Brain pericyte (primary cell): ENCODE measurements at regions not wholly inside any gene's neighbourhood (a gene's known extent, or its start where the extent isn't known, plus 50 kb on each side); places are given as distances from the start of the nearest gene placed in this dataset.
"Not testable (repeated sequence)": the region's sequence is repeated elsewhere in the genome, so short reads cannot be mapped to it uniquely, and the experiment has no call there.

Experiments used
- DNase-seq: peaks from one replicate; pipeline ENCODE4 v3.0.0-alpha.2; 2012; ENCODE audit warnings: low read depth, low spot score

DNA sequence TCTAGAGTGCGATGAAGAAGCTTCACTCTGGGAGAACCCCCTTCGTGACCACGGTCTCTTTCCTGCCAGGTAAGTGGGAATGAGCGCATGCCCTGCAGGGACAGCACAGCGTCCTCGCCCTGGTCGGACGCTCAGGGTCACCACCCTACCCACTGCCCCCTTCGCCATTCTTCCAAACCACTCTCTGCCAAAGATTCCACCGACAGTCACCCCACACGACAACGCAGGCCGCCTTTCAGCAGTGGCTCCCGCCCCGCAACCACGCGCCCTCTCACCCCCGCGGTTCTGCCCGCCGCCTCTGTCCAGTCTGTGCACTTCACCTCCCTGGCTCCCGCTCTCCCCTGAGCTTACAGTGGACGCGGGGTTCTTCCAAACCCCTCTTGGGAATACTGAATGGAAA, 82.3 kb upstream of the FCGR1A start:
- not testable (repeated sequence) for DNase-seq

DNA sequence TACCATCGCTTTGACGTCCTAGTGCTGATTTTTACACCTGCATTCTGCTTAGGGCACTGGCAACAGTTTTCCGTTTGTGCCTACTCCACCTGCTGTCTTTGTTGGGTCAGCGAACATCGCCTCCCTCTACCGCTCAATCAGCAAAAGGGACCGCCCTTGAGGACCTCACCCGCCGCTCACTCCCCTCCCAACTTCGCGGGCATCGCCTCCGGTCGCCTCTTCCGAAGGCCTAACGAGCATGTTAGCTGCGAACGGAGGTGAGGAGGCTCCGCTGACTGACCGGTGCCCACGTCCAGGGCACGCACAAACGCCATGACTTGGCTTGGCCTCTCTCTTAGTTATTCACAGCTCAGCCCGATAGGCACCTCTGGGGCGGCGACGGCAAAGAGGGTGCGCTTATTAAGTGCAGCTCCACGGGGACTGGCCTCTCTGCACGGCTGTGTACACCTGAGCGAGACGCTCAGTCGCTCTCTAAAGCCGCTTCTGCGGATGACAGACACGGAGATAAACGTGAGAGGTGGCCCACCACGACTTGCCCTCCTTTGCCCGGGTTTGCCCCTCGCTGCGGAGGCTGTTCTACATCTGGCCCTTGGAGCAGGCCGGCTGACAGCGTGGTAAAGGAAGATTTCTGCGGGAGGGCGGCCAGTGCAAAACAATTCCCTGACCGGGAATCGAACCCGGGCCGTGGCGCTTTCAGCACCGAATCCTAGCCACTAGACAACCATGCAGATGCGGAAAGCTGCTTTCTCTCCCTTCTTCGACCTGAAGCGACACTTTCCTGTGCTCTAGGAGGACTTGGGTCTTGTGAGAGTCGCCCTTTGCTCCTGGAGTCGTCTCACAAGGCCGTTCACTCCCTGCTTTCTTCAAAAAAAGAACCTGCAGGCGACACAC, 81.6 kb upstream of the FCGR1A start:
- not testable (repeated sequence) for DNase-seq

- DNase-seq = peak; percentile 57
Observed at GRCh38 chr1:149708192-149708853, 74.2 kb upstream of the FCGR1A start.

DNA sequence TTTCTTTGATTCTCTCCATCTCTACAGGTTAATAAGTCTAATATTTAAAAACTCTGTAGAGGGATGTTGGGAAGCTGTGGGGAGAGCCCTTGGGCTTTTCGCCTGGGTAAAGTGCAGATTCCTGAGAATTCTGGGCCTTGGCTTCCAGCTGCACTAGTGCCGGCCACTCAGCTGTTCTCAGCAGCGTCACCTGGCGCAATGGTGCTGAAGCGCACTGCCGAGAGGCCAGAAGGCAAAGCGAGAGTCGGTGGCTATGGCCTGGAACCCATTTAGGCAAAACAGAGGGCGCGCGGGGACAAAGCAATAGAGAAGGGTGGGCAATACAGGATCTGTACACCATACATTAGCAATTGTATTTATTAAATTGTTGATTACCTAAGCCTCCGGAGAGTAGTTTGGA, 70.8 kb upstream of the FCGR1A start:
- DNase-seq = not testable (repeated sequence)

GRCh38 chr1:149712154-149712927, 70.2 kb upstream of the FCGR1A start:
- peak; percentile 11 for DNase-seq

- DNase-seq = not testable (repeated sequence)
Observed at GRCh38 chr1:149713513-149713912, 69.0 kb upstream of the FCGR1A start.

DNA sequence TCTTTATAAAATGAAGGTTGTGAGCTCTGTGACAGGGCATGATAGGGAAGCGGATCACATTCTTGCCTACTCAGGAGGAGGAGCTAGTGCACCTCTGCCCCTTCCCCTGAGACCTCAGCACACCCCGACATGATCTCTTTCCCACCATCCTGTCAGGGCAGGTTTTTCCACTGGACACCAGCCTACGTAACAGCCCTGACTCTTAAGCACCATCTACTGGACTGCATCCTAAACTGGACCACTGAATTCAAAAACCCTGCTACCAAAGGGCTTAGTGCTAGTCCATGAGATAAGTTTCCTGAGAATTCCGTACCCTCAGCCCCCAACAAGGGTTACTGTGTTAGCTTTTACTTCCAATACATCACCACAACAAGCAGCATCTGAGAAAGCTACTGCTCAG, 68.5 kb upstream of the FCGR1A start:
- DNase-seq = not testable (repeated sequence)

GRCh38 chr1:149724618-149725302, 57.7 kb upstream of the FCGR1A start:
- DNase-seq = not testable (repeated sequence)

- DNase-seq = not testable (repeated sequence)
Observed at GRCh38 chr1:149726688-149727087, 55.8 kb upstream of the FCGR1A start.

GRCh38 chr1:149728598-149728997, 53.9 kb upstream of the FCGR1A start:
- DNase-seq = not testable (repeated sequence)
